Smooth muscle cell (in vitro differentiated cells): ENCODE measurements at regions not wholly inside any gene's neighbourhood (a gene's known extent, or its start where the extent isn't known, plus 50 kb on each side); places are given as distances from the start of the nearest gene placed in this dataset.

Experiments
- DNase-seq: peaks from one replicate; lab custom pipeline; 2025; ENCODE audit not compliant: unreplicated experiment; lab: John Stamatoyannopoulos, UW
- H2AFZ ChIP-seq: fragments of 200-600 bp; sonication (generic); 2 replicates; pipeline ENCODE4 v1.6.0; 2016; ENCODE audit warnings: antibody characterized with exemption, low read depth, mild to moderate bottlenecking
- H3F3A ChIP-seq: fragments of 200-600 bp; sonication (generic); 2 replicates; pipeline ENCODE4 v1.6.0; 2017; ENCODE audit warnings: antibody characterized with exemption, low read depth
- H3K27ac ChIP-seq: fragments of 200-600 bp; sonication (generic); 2 replicates; pipeline ENCODE4 v1.5.1; 2016; ENCODE audit warnings: low read depth, mild to moderate bottlenecking
- H3K27me3 ChIP-seq: fragments of 200-600 bp; sonication (generic); 2 replicates; pipeline ENCODE4 v1.6.1; 2016; ENCODE audit warnings: low read depth, mild to moderate bottlenecking
- H3K36me3 ChIP-seq: fragments of 200-600 bp; sonication (generic); 2 replicates; pipeline ENCODE4 v1.5.1; 2016; ENCODE audit warnings: low read depth
- H3K4me1 ChIP-seq: fragments of 200-600 bp; sonication (generic); 2 replicates; pipeline ENCODE4 v1.5.1; 2016; ENCODE audit warnings: low read depth
- H3K4me2 ChIP-seq: fragments of 200-600 bp; sonication (generic); 2 replicates; pipeline ENCODE4 v1.6.0; 2016; ENCODE audit warnings: mild to moderate bottlenecking
- H3K4me3 ChIP-seq: fragments of 200-600 bp; sonication (generic); 2 replicates; pipeline ENCODE4 v1.5.1; 2016; ENCODE audit warnings: mild to moderate bottlenecking
- H3K79me2 ChIP-seq: fragments of 200-600 bp; sonication (generic); 2 replicates; pipeline ENCODE4 v1.6.0; 2016; ENCODE audit warnings: low read depth, mild to moderate bottlenecking
- H3K9ac ChIP-seq: fragments of 200-600 bp; sonication (generic); 2 replicates; pipeline ENCODE4 v1.6.0; 2016; ENCODE audit warnings: low read depth
- H3K9me3 ChIP-seq: fragments of 200-600 bp; sonication (generic); replicated peaks from 2 replicates; pipeline ENCODE4 v1.5.1; 2016; ENCODE audit warnings: low read depth
- H4K20me1 ChIP-seq: fragments of 200-600 bp; sonication (generic); 2 replicates; pipeline ENCODE4 v1.6.0; 2016; ENCODE audit warnings: low read depth
- WGBS: methylation state at CpG from one replicate; pipeline ENCODE4 v1.1.7; 2016; ENCODE audit warnings: low lambda C conversion rate; 5-methylcytosine and 5-hydroxymethylcytosine counted together
- TF ChIP-seq, protein P1 (sequence below): fragments of 200-600 bp; sonication (generic); IDR thresholded peaks from 2 replicates; pipeline ENCODE4 v1.5.1; 2017; ENCODE audit warnings: borderline replicate concordance, mild to moderate bottlenecking, antibody characterized with exemption; ENCODE audit not compliant: insufficient read depth, poor library complexity, severe bottlenecking

GRCh38 chr6:143569040-143569439, 57.5 kb upstream of the FUCA2 start:
- no peak overlapping the region for H3K27ac ChIP-seq

GRCh38 chr6:143564484-143565017, 53.0 kb upstream of the FUCA2 start:
- no peaks in the 10 kb centered on the region for H3F3A ChIP-seq
- no peaks in the 10 kb centered on the region for H3K9me3 ChIP-seq
- H3K4me1 ChIP-seq: no peaks in the 10 kb centered on the region
- no peaks in the 10 kb centered on the region for H3K36me3 ChIP-seq
- no peaks in the 10 kb centered on the region for H3K27me3 ChIP-seq
- H3K4me2 ChIP-seq: no peak overlapping the region
- H2AFZ ChIP-seq: no peak overlapping the region
- H3K27ac ChIP-seq: no peak overlapping the region
- no peaks in the 10 kb centered on the region for H3K79me2 ChIP-seq
- H3K4me3 ChIP-seq: no peak overlapping the region
- H3K9ac ChIP-seq: no peak overlapping the region
- TF ChIP-seq, protein P1, sequence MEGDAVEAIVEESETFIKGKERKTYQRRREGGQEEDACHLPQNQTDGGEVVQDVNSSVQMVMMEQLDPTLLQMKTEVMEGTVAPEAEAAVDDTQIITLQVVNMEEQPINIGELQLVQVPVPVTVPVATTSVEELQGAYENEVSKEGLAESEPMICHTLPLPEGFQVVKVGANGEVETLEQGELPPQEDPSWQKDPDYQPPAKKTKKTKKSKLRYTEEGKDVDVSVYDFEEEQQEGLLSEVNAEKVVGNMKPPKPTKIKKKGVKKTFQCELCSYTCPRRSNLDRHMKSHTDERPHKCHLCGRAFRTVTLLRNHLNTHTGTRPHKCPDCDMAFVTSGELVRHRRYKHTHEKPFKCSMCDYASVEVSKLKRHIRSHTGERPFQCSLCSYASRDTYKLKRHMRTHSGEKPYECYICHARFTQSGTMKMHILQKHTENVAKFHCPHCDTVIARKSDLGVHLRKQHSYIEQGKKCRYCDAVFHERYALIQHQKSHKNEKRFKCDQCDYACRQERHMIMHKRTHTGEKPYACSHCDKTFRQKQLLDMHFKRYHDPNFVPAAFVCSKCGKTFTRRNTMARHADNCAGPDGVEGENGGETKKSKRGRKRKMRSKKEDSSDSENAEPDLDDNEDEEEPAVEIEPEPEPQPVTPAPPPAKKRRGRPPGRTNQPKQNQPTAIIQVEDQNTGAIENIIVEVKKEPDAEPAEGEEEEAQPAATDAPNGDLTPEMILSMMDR: no peak
- WGBS: 85% methylated on average over 6 of the region's 6 CpGs
- no peaks in the 10 kb centered on the region for H4K20me1 ChIP-seq
- no peak for DNase-seq

More at GRCh38 chr6:143569040-143569439, 57.5 kb upstream of the FUCA2 start:
- Histone ChIP-seq H4K20me1 (no peaks in the 10 kb centered on the region), H3K9ac (no peak overlapping the region), H3K9me3 (no peaks in the 10 kb centered on the region), H3K36me3 (no peaks in the 10 kb centered on the region), H3K4me1 (no peaks in the 10 kb centered on the region), H3K27me3 (no peaks in the 10 kb centered on the region), H3K79me2 (no peaks in the 10 kb centered on the region), H3K4me3 (no peak overlapping the region), H3F3A (no peaks in the 10 kb centered on the region), H2AFZ (no peak overlapping the region), H3K4me2 (no peak overlapping the region)
- WGBS: 74% methylated on average over 4 of the region's 4 CpGs
- TF ChIP-seq, protein P1: no peak
- no peak for DNase-seq

DNA sequence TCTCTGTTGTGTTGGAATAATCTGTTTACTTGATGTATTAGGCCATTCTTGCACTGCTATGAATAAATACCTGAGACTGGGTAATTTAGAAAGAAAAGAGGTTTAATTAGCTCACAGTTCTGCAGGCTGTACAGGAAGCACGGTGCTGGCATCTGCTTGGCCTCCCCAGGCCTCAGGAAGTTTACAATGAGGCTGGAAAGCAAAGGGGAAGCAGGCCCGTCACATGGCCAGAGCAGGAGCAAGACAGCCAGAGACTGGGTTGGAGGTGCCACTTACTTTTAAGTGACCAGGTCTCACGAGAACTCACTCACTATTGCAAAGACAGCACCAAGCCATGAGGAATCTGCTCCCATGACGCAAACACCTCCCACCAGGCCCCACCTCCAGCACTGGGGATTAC, 50.6 kb upstream of the FUCA2 start:
- Histone ChIP-seq H3K9me3 (no peaks in the 10 kb centered on the region), H4K20me1 (no peaks in the 10 kb centered on the region), H3K27me3 (no peaks in the 10 kb centered on the region), H3K79me2 (no peaks in the 10 kb centered on the region), H3K36me3 (no peaks in the 10 kb centered on the region), H3K27ac (no peak overlapping the region), H3F3A (no peaks in the 10 kb centered on the region), H3K4me2 (no peak overlapping the region), H3K4me1 (no peaks in the 10 kb centered on the region), H3K4me3 (no peak overlapping the region), H3K9ac (no peak overlapping the region), H2AFZ (no peak overlapping the region)
- no peak for DNase-seq
- TF ChIP-seq, protein P1: no peak
- WGBS: 86% methylated on average over 4 of the region's 4 CpGs
